GM03348 (cell line): ENCODE measurements at regions not wholly inside any gene's neighbourhood (a gene's known extent, or its start where the extent isn't known, plus 50 kb on each side); places are given as distances from the start of the nearest gene placed in this dataset.
A peak's percentile ranks its signal among the peaks of the same experiment; 100 is the strongest.

ENCODE experiments used
- DNase-seq: peaks from one replicate; pipeline ENCODE4 v3.0.0; 2012; ENCODE audit warnings: low spot score

GRCh38 chr7:115883629-115884028 is 146.9 kb downstream of the TFEC start:
- DNase-seq: no peak

DNA sequence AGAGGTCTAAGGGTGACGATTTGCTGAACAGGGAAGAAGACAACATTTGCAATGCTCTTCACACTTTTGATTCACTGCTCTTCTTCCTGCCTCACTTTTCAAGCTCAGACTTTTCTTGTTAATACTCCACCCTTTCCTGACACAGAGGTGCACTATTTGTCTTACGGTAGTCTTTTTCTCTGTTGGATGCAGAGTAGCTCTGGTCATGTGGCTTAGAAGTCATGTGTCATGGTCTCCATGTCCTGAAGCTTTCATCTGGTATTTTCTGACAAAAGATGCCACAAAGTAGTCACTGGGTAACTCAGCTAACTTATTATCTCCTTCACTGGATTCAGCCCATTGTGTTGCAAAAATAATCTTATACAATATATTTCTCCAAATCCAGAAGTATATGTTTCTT is 149.1 kb downstream of the TFEC start:
- DNase-seq: no peak

DNA sequence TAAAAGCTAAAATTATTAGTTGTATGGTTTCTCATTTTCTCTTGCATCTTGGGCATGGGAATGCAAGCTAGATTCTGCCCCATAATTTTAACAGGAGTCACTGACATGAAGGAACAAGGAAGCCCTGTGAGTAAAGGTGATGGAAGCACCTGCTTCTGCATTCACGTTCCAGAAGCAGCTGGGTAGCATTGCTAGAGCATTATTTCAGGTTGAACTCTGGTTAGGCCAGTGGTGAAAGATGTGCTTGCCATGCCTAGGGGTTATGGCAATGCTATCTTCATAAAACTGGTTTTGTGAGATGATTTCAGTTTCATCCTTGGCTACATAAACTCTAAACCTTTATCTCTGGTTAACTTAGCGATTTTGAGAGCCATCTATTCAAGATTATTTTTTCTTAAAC is 151.4 kb downstream of the TFEC start:
- DNase-seq: no peak

- DNase-seq: no peak
Observed at GRCh38 chr7:115869801-115870200, 160.8 kb downstream of the TFEC start.

DNA sequence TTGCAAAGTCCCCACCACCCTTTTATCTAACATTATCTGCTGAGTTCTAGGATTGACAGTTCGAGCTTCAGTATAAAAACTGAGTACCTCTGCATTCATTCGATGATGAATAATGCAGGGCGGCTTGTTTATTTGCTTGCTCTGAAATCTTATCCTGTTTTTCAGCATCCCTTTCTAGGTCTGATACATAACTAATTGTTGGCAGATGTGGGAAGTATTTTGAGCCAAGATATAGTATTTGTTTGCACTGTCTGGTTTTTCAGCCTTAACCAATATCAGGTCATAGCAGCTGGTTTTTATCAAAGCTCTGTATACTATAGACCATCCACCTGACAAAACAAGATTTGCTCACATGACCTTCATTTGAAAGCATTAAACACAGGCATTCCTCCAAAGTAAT is 161.4 kb downstream of the TFEC start:
- DNase-seq: no peak

DNA sequence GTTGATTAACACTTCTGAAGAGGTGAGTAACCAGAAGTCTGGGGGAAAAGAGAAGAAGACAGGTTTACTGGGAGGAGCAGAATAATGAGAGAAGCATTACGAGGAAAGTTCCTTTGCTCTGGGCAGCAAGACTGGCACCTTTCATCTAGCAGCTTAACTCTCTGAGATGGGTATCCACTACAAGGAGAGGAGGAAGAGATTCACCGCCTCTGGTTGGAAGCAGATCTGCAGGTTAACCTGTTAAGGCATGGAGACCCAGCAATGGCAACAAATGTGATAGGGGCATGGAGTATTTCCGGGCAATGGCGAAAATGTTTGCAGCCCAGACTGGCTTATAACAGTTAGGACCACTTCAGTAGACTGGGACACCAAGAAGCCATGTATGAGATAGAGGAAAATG is 162.2 kb downstream of the TFEC start:
- DNase-seq: no peak

GRCh38 chr7:115864082-115864481 is 166.5 kb downstream of the TFEC start:
- no peak for DNase-seq

GRCh38 chr7:115851291-115851690 is 179.3 kb downstream of the TFEC start:
- DNase-seq: peak; percentile 41

DNA sequence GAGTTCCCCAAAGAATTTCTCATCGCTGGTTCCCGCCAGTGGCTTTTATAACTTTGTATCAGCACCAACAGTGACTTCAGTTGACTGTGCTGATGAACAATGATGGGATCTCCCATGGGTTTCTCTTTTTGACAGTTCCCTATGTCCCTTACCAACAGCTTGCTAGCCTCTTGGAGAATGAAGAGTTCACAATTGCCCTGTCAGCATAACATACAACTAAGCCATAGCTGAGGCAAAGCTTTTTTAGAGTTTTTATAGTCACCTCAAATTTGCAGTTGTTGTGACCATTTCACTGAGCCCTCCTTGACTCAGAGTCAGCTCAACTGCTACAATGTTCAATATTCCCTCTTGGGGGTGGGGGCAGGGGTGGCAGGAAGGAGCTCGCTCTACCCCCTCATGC is 179.8 kb downstream of the TFEC start:
- no peak for DNase-seq

DNA sequence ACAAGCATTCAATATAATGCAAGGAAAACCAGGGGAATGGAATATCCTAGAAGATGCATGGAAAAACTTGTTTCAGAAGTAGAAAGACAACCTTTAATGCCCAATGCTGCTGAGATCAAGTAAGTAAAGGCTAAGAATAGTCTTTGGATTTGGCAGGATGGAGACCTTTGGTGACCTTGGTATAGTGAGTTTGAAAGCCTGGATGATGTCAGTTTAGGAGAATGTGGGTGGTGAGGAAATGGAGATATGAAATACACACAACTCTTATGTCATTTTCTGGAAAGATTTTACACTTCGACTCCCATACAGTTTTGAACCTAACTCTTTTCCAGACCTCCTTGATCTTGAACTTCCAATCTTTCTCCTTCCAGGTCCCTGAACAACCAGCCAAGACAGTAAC is 185.7 kb downstream of the TFEC start:
- no peak for DNase-seq

DNA sequence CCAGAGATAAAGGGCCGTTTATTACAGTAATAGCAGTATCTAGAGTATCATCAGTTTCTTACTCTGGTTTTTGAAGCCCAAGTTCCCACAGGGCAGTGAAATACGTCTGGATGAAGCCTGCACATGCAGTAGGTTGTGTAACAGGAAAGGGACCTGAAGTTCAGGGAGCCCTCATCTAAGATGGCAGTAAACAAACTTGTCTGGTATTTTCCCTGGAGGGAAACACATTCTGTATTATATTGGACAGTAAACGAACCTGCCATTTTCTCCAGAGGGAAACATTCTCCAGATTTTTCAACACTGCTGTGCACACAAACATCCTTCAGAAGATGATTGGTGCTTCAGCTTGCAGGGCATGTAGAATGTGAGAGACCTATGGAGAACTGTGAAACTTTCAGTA is 189.9 kb downstream of the TFEC start:
- DNase-seq: no peak

GRCh38 chr7:115838829-115839228 is 191.7 kb downstream of the TFEC start:
- peak; percentile 14 for DNase-seq

GRCh38 chr7:115831371-115831770 is 199.2 kb downstream of the TFEC start:
- no peak for DNase-seq

DNA sequence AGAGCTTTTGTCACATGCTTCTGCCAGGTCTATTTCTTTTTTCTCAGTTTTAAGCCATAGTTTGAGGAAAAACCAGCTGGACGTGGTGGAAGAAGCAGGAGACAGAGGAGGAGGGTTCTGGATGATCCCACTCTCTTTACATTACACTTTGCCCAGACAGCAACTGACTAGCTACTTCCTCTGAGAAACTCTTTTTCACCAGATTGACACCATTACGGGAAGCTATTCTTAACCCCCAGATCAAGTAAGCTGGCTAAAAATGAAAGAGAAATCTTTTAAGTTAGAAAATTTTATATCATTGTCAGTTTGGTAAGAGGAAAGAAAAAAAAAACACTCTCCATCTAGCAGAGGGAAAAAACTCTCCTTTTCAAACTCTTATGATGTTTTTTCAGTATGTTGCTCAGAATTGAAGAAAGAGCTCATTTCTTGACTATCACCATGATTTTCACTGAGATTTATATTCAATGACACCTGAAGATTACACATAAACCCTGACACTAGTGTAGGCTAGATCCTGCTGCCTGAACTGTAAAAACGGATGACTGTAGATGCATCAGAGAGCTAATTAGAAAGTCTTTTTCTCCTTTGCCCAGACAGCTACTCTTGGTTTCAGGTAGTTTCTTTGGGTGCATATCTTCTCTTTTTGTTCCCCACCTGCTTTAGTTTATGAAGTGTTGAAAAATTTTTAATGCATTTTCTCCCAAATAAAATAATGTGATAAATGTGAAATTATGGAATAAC is 203.1 kb downstream of the TFEC start:
- no peak for DNase-seq

- DNase-seq: no peak
Observed at GRCh38 chr7:115825456-115826115, 205.0 kb downstream of the TFEC start.

- no peak for DNase-seq
Observed at GRCh38 chr7:115822801-115823200, 207.8 kb downstream of the TFEC start.

DNA sequence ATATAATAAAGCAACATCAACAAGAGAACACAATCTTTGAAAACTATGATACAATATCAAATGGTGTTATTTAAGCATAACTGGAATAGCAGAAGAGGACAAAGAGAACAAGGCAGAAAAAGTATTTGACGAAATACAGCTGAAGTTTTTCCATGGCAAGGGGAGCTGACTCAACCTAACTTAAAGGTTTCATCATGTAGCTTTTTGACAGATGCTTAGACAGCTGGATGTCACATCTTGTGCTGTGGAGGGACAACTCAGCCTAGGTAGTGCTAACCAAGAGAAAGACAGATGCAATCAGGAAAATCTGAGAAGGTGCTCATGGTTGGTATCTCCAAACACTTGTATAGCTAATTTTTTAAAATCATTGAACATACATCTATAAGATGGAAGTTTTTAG is 208.2 kb downstream of the TFEC start:
- DNase-seq: no peak

DNA sequence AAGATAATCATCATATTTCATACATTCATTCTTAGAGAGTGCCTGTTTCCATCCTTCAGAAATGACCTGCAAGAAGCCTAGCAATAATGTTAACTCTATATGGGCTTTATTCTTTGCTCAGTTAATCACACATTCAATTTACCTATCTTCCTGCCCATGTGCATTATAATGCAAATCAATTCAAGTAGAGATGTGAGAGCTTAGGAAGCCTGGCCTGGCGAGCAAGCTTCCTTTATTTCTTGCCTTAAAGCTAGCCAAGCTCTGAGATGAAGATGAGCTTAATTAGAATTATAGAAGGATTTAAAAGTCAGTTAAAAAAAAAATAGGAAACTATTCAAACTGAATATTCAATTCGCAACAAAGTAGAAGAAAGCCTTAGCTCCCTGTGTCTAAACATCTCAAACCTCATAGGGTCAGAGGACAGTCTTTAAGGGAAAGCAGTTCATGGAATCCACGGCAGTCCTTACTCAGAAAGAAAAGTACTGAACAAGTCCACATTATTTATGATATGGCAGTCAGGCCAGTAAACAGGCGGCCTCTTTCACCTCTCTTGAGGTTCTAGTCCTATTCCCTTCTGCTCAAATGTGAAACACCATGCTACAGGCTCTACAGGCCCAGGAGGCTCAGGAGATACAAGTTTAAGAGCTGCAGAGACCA is 214.1 kb downstream of the TFEC start:
- no peak for DNase-seq

- DNase-seq: no peak
Observed at GRCh38 chr7:115812794-115813193, 217.8 kb downstream of the TFEC start.

DNA sequence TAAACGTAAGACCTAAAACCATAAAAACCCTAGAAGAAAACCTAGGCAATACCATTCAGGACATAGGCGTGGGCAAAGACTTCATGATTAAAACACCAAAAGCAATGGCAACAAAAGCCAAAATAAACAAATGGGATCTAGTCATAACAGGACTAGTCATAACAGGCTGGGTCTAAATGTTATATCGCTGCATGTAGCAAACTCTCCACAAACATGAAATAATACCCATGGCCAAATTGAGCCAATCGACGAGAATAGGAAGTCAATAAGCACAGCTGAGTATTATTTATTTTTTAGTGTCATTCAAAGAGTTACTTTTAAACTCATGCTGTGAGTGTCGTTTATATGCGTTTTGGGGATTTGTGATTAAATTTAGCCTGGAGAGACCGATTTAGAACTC is 225.1 kb downstream of the TFEC start:
- DNase-seq: no peak

GRCh38 chr7:115802415-115802814 is 228.1 kb downstream of the TFEC start:
- DNase-seq: no peak

- DNase-seq: no peak
Observed at GRCh38 chr7:115799430-115799829, 231.1 kb downstream of the TFEC start.

DNA sequence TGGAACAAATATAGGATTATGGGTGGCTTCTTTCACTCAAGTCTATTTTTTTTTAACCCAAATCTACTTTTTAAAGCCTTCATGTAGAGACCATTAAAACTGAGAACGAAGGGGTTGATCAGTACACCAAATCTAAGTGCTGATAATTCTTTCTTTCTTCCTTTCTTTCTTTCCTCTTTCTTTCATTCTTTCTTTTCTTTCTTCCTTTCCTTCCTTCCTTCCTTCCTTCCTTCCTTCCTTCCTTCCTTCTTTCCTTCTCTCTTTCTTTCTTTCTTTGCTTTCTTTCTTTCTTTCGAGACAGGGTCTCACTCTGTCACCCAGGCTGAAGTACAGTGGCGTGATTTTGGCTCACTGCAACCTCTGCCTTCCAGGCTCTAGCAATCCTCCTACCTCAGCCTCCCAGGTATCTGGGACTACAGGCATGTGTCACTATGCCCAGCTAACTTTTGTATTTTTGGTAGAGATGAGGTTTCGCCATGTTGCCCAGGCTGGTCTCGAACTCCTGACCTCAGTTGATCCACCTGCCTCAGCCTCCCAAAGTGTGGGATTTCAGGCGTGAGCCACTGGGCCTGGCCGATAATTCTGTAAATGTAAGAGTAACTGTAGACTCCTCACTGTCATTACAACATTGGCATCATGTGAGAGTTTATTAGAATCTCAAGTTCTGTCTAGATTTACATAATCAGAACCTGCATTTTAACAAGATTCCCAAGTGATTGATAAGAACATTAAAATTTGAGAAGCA is 236.4 kb downstream of the TFEC start:
- DNase-seq: no peak
